GM23338 (cell line): ENCODE measurements at regions not wholly inside any gene's neighbourhood (a gene's known extent, or its start where the extent isn't known, plus 50 kb on each side); places are given as distances from the start of the nearest gene placed in this dataset.
"Not testable (repeated sequence)": the region's sequence is repeated elsewhere in the genome, so short reads cannot be mapped to it uniquely, and the experiment has no call there.

ENCODE experiments used
- ATAC-seq: fragments of 200-7000 bp; cut with Tn5 transposase; 3 replicates; pipeline ENCODE4 v1.9.1; 2020
- DNase-seq: peaks from one replicate; pipeline ENCODE4 v3.0.0-alpha.2; 2015; ENCODE audit warnings: low spot score
- H2AFZ ChIP-seq: fragments of 200-600 bp; sonication (generic); 2 replicates; pipeline ENCODE4 v1.8.0; 2016; ENCODE audit warnings: antibody characterized with exemption, mild to moderate bottlenecking, moderate library complexity
- H3F3A ChIP-seq: fragments of 200-600 bp; sonication (generic); replicated peaks from 2 replicates; pipeline ENCODE4 v1.8.0; 2017; ENCODE audit warnings: antibody characterized with exemption, mixed run types, low read depth
- H3K27ac ChIP-seq: fragments of 200-600 bp; sonication (generic); 2 replicates; pipeline ENCODE4 v1.6.1; 2016; ENCODE audit warnings: low read depth
- H3K27me3 ChIP-seq: fragments of 200-600 bp; sonication (generic); 2 replicates; pipeline ENCODE4 v1.8.0; 2016; ENCODE audit warnings: mild to moderate bottlenecking, mixed run types, moderate library complexity; ENCODE audit not compliant: insufficient read depth
- H3K36me3 ChIP-seq: fragments of 200-600 bp; sonication (generic); 2 replicates; pipeline ENCODE4 v1.8.0; 2016; ENCODE audit warnings: mild to moderate bottlenecking; ENCODE audit not compliant: insufficient read depth
- H3K4me1 ChIP-seq: fragments of 200-600 bp; sonication (generic); 2 replicates; pipeline ENCODE4 v1.8.0; 2016; ENCODE audit warnings: mild to moderate bottlenecking, moderate library complexity; ENCODE audit not compliant: insufficient read depth
- H3K4me2 ChIP-seq: fragments of 200-600 bp; sonication (generic); 2 replicates; pipeline ENCODE4 v1.7.1; 2017; ENCODE audit warnings: mixed run types
- H3K4me3 ChIP-seq: fragments of 200-600 bp; sonication (generic); 2 replicates; pipeline ENCODE4 v1.6.1; 2016; ENCODE audit warnings: mixed run types
- H3K79me2 ChIP-seq: fragments of 200-600 bp; sonication (generic); replicated peaks from 2 replicates; pipeline ENCODE4 v1.8.0; 2017; ENCODE audit warnings: mild to moderate bottlenecking; ENCODE audit not compliant: insufficient read depth
- H3K9me2 ChIP-seq: fragments of 200-600 bp; sonication (generic); 2 replicates; pipeline ENCODE4 v1.8.0; 2017; ENCODE audit not compliant: insufficient read depth
- H4K20me1 ChIP-seq: fragments of 200-600 bp; sonication (generic); replicated peaks from 2 replicates; pipeline ENCODE4 v1.8.0; 2017; ENCODE audit warnings: mild to moderate bottlenecking; ENCODE audit not compliant: insufficient read depth
- H3K27ac Mint-ChIP-seq: 2 replicates; pipeline ENCODE4 v1.8.0; 2020; ENCODE audit warnings: inconsistent platforms, mild to moderate bottlenecking, moderate library complexity, mixed read lengths
- H3K27me3 Mint-ChIP-seq: 3 replicates; pipeline ENCODE4 v1.8.0; 2022; ENCODE audit warnings: low read depth, mild to moderate bottlenecking, moderate library complexity, mixed read lengths, inconsistent platforms; ENCODE audit not compliant: insufficient read depth, poor library complexity
- H3K36me3 Mint-ChIP-seq: 3 replicates; pipeline ENCODE4 v1.8.0; 2021; ENCODE audit warnings: low read depth, mild to moderate bottlenecking, inconsistent platforms, moderate library complexity, mixed read lengths
- H3K4me1 Mint-ChIP-seq: 3 replicates; pipeline ENCODE4 v1.8.0; 2020; ENCODE audit warnings: mild to moderate bottlenecking, inconsistent platforms, mixed read lengths
- H3K4me3 Mint-ChIP-seq: 3 replicates; pipeline ENCODE4 v1.8.0; 2021; ENCODE audit warnings: moderate library complexity, mild to moderate bottlenecking, inconsistent platforms, mixed read lengths
- H3K9me3 Mint-ChIP-seq: 3 replicates; pipeline ENCODE4 v1.8.0; 2020; ENCODE audit warnings: moderate library complexity, mild to moderate bottlenecking, inconsistent platforms, mixed read lengths
- CTCF ChIP-seq, 2 experiments: fragments of 200-600 bp in 1 of 2; sonication (generic) in 1 of 2; conservative IDR thresholded peaks; 2 replicates each; pipeline versions ENCODE4 v1.5.1 to v1.6.1; 2016 to 2017; ENCODE audit warnings: antibody characterized with exemption in 2 of 2, low read depth in 2 of 2, mild to moderate bottlenecking in 2 of 2, moderate library complexity in 1 of 2

GRCh38 chr2:87498854-87499238 is 249.0 kb upstream of the PLGLB2 start:
- H3K4me3 Mint-ChIP-seq, H3K9me2 ChIP-seq, H3K4me1 ChIP-seq, DNase-seq, H3K36me3 ChIP-seq, H3K36me3 Mint-ChIP-seq, ATAC-seq, H3K4me3 ChIP-seq, H3K27ac Mint-ChIP-seq, H3K9me3 Mint-ChIP-seq, H3F3A ChIP-seq, H4K20me1 ChIP-seq, H3K27me3 Mint-ChIP-seq, H3K27me3 ChIP-seq, H3K27ac ChIP-seq, H3K79me2 ChIP-seq, H2AFZ ChIP-seq: not testable (repeated sequence)
- H3K4me2 ChIP-seq, result peak overlapping the region; percentile 38; the same call in 1 of the 2 replicates
- peaks cover 12% of the 10 kb centered on the region; the same call in 2 of the 3 replicates for H3K4me1 Mint-ChIP-seq

GRCh38 chr2:87499860-87500259 is 248.0 kb upstream of the PLGLB2 start:
- not testable (repeated sequence) for H3K27ac Mint-ChIP-seq, H3K36me3 Mint-ChIP-seq, H3F3A ChIP-seq, DNase-seq, ATAC-seq, H3K4me2 ChIP-seq, H3K36me3 ChIP-seq, H3K79me2 ChIP-seq, H3K4me1 ChIP-seq, H3K27me3 ChIP-seq, H3K27me3 Mint-ChIP-seq, H4K20me1 ChIP-seq, H3K9me3 Mint-ChIP-seq, H3K4me3 Mint-ChIP-seq, H3K4me3 ChIP-seq, H2AFZ ChIP-seq, H3K9me2 ChIP-seq, H3K27ac ChIP-seq
- peaks cover 11% of the 10 kb centered on the region; the same call in 2 of the 3 replicates for H3K4me1 Mint-ChIP-seq

GRCh38 chr2:87500421-87500820 is 247.5 kb upstream of the PLGLB2 start:
- H3K36me3 ChIP-seq, H3K27me3 ChIP-seq, H3K4me3 Mint-ChIP-seq, ATAC-seq, H2AFZ ChIP-seq, H3K27ac ChIP-seq, H3K36me3 Mint-ChIP-seq, H3K79me2 ChIP-seq, DNase-seq, H3K9me3 Mint-ChIP-seq, H3K4me1 Mint-ChIP-seq, H3K9me2 ChIP-seq, H3F3A ChIP-seq, H3K4me3 ChIP-seq, H3K27me3 Mint-ChIP-seq, H4K20me1 ChIP-seq, H3K4me1 ChIP-seq, H3K4me2 ChIP-seq: not testable (repeated sequence)
- 0 out of 2 replicates have a peak overlapping the region, but pooled peaks have one; percentile 22 for H3K27ac Mint-ChIP-seq

- not testable (repeated sequence) for H3K27ac ChIP-seq, H3K27ac Mint-ChIP-seq, H3K4me2 ChIP-seq
Measured at GRCh38 chr2:87500951-87501350, 246.9 kb upstream of the PLGLB2 start.

GRCh38 chr2:87502948-87503347 is 244.9 kb upstream of the PLGLB2 start:
- H3K4me3 Mint-ChIP-seq, H2AFZ ChIP-seq, H3K9me3 Mint-ChIP-seq, H3K36me3 Mint-ChIP-seq, H3K27me3 Mint-ChIP-seq, H3F3A ChIP-seq, H3K4me2 ChIP-seq, H3K27ac Mint-ChIP-seq, ATAC-seq, H3K9me2 ChIP-seq, H3K4me1 ChIP-seq, H3K4me3 ChIP-seq, H3K27me3 ChIP-seq, DNase-seq, H3K36me3 ChIP-seq, H3K79me2 ChIP-seq, H3K27ac ChIP-seq, H4K20me1 ChIP-seq, H3K4me1 Mint-ChIP-seq: not testable (repeated sequence)
- peak in 1 of 2 experiments; percentile 11; a peak in 1 of 4 replicates for TF ChIP-seq CTCF (conservative IDR thresholded peaks at IDR 0.05; ENCODE audit: low read depth in 2 of 2)

More at GRCh38 chr2:87500951-87501350, 246.9 kb upstream of the PLGLB2 start:
- H3K9me2 ChIP-seq, H3K36me3 Mint-ChIP-seq, H3K4me3 Mint-ChIP-seq, H3K9me3 Mint-ChIP-seq, H3K4me1 ChIP-seq, H4K20me1 ChIP-seq, H2AFZ ChIP-seq, H3K27me3 Mint-ChIP-seq, H3K27me3 ChIP-seq, DNase-seq, H3K36me3 ChIP-seq, ATAC-seq, H3K79me2 ChIP-seq, H3K4me1 Mint-ChIP-seq, H3K4me3 ChIP-seq, H3F3A ChIP-seq: not testable (repeated sequence)

- not testable (repeated sequence) for H3K27ac ChIP-seq, H3K4me3 Mint-ChIP-seq, H3K4me2 ChIP-seq, H3F3A ChIP-seq, H3K36me3 Mint-ChIP-seq, ATAC-seq, H3K79me2 ChIP-seq, H2AFZ ChIP-seq, H3K9me2 ChIP-seq, H3K27me3 Mint-ChIP-seq, H3K4me1 ChIP-seq, H3K4me3 ChIP-seq, H3K36me3 ChIP-seq, H3K9me3 Mint-ChIP-seq, DNase-seq, H3K27ac Mint-ChIP-seq, H3K27me3 ChIP-seq, H3K4me1 Mint-ChIP-seq, H4K20me1 ChIP-seq
Measured at GRCh38 chr2:87505239-87505638, 242.6 kb upstream of the PLGLB2 start.
